AG10803 (cell line): ENCODE measurements at regions not wholly inside any gene's neighbourhood (a gene's known extent, or its start where the extent isn't known, plus 50 kb on each side); places are given as distances from the start of the nearest gene placed in this dataset.

Source experiments
- DNase-seq: peaks from one replicate; pipeline ENCODE4 v3.0.0; 2010; ENCODE audit warnings: low read depth
- H3K4me3 ChIP-seq: 2 replicates; pipeline ENCODE4 v1.5.1; 2011; ENCODE audit warnings: mild to moderate bottlenecking, low read length, control low read depth
- TF ChIP-seq, protein P1 (sequence below): conservative IDR thresholded peaks from 2 replicates; pipeline ENCODE4 v1.5.1; 2011; ENCODE audit warnings: mild to moderate bottlenecking, low read length, control low read depth, inconsistent platforms

DNA sequence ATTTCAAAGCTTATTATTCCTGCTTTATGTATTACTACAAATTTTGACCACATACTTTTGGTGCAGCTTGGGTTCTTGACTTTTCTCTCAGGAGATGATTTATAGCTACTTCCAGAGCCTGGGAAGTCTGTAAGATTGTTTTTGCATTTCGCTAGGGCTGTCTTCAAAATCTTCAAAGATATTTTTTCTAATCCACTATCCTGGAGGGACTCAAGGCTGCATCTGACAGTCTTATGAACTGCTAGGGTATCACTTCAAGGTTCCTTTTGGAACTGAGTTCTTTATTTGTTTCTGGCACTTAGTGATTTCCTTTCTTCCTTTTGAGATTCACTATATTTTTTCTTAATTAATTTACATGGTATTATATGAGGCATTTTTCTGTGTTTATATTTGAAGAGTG, 90.0 kb upstream of the LYPLAL1 start:
- no peak overlapping the region for H3K4me3 ChIP-seq
- no peak for DNase-seq
- TF ChIP-seq, protein P1, sequence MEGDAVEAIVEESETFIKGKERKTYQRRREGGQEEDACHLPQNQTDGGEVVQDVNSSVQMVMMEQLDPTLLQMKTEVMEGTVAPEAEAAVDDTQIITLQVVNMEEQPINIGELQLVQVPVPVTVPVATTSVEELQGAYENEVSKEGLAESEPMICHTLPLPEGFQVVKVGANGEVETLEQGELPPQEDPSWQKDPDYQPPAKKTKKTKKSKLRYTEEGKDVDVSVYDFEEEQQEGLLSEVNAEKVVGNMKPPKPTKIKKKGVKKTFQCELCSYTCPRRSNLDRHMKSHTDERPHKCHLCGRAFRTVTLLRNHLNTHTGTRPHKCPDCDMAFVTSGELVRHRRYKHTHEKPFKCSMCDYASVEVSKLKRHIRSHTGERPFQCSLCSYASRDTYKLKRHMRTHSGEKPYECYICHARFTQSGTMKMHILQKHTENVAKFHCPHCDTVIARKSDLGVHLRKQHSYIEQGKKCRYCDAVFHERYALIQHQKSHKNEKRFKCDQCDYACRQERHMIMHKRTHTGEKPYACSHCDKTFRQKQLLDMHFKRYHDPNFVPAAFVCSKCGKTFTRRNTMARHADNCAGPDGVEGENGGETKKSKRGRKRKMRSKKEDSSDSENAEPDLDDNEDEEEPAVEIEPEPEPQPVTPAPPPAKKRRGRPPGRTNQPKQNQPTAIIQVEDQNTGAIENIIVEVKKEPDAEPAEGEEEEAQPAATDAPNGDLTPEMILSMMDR, result no peak

DNA sequence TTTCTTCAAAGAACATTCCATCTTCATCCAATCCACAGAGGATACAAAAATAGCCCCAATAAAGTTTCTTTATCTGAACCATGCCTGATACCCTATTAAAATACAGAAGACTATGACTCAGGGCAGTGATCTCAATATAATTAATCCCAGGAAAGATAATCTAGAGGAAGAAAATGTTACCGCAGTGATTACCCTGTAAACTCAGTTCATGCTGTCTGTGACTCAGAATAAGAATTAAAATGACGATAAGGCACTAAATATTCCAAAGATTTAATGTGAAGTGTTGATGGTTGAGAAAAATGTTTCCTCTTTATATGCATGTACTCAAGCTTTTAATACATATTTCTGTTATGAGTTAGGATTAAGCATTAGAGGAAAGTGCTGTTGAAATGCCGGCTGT, 88.6 kb upstream of the LYPLAL1 start:
- H3K4me3 ChIP-seq, result no peak overlapping the region
- TF ChIP-seq, protein P1, result no peak
- DNase-seq, result peak; percentile 71

DNA sequence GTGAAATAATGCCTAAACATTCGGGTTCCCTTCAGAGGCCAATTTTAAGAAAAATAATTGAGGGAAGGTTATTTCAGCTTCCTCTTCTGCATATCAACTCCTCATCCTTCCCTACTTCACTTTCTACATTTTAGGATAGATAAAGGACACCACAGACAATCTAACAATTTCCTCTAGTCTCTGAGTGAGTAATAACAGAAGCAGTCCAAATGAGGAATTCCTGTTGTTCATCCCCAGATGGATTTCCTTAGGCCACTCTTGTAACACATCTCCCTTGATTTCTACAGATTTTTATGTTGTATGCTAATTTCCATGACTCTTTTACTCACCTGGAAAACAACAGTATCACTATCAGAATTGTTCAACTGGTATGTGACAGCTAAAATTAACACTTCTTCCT, 87.7 kb upstream of the LYPLAL1 start:
- DNase-seq, result peak; percentile 66
- no peak overlapping the region for H3K4me3 ChIP-seq
- TF ChIP-seq, protein P1, result no peak

DNA sequence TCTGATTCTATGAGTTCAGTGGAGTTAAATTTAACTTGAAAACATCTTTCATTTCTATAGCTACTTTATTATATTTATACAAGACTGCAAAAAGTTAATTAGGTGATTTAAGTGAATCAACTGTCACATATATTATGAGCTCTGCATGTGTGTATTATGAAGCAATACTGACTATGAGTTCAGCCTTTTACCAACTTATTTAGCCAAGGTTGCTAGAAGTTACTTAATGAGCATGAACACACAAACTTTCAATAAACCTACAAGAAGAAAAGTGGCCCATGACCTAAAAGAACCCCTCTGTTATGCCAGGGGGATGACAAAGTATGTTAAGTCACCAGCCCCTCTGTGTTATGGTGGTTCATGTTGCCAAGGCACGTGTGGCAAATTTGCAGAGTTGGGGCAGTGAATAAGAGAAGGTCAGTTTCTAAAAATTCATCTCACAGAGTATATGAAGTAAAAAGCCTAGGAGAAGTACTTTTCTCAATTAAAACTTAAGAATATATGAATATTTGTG, 86.7 kb upstream of the LYPLAL1 start:
- DNase-seq, result peak; percentile 24
- no peak overlapping the region for H3K4me3 ChIP-seq
- TF ChIP-seq, protein P1, result no peak

DNA sequence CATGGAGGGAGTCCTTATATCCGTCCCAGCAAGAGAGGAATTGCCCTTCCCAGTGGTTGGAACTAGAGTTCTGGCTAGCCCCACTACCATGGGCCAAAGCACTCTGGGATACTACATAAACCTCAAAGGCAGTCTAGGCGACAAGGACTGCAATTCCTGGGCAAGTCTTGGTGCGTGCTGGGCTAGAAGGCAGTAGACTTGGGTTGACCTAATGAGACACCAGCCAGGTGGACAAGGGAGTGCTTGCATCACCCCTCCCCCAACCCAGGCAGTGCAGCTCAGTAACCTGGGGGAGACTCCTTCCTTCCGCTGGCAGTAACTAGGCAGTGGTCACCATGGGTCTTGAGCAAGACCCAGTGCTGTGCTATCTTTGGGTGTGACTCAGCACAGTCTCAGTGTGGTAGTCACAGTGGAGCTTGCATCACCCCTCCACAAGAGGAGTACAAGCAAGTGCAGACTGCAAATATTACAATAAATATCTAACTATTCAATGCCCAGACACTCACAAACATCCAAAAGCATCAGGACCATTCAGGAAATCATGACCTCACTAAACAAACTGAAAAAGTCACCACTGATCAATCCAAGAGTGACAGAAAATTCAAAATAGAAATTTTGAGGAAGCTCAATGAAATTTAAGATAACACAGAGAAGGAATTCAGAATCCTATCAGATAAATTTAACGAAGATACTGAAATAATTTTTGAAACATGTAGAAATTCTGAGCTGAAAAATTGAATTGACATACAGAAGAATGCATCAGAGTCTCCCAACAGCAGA, 84.7 kb upstream of the LYPLAL1 start:
- peak; percentile 93 for DNase-seq
- TF ChIP-seq, protein P1, result no peak
- H3K4me3 ChIP-seq, result no peak overlapping the region

DNA sequence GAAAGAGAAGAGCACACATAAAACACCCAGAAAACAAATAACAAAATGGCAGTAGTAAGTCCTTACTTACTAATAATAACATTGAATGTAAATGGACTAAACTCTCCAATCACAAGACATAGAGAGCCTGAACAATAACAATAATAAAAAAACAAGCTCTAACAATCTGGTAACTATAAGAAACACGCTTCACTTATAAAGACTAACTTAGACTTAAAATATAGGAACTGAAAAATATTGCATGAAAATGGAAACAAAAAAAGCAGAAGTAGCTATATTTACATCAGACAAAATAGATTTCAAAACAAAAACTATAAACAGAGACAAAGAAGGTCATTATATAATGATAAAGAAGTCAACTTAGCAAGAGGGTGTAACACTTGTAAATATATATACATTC, 83.1 kb upstream of the LYPLAL1 start:
- DNase-seq, result no peak
- TF ChIP-seq, protein P1, result no peak
- H3K4me3 ChIP-seq, result no peak overlapping the region

DNA sequence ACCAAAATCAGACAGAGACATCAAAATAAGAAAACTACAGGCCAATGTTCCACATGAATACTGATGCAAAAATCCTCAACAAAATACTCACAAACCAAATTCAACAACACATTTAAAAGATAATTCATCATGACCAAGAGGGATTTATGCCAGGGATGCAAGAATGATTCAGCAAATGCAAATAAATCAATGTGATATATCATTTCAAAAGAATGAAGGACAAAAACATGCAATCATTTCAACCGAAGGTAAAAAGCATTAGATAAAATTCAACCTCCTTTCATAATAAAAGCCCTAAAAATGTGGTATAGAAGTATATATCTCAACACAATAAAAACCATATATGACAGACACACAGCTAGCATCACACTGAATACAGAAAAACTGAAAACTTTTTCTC, 81.5 kb upstream of the LYPLAL1 start:
- peak; percentile 30 for DNase-seq
- H3K4me3 ChIP-seq, result no peak overlapping the region
- TF ChIP-seq, protein P1, result no peak
